Hindlimb muscle (tissue), 1 donor: ENCODE measurements at regions not wholly inside any gene's neighbourhood (a gene's known extent, or its start where the extent isn't known, plus 50 kb on each side); places are given as distances from the start of the nearest gene placed in this dataset.
"Not testable (repeated sequence)": the region's sequence is repeated elsewhere in the genome, so short reads cannot be mapped to it uniquely, and the experiment has no call there.

Source experiments
- DNase-seq: peaks from one replicate; pipeline ENCODE4 v3.0.0-alpha.2; 2013

DNA sequence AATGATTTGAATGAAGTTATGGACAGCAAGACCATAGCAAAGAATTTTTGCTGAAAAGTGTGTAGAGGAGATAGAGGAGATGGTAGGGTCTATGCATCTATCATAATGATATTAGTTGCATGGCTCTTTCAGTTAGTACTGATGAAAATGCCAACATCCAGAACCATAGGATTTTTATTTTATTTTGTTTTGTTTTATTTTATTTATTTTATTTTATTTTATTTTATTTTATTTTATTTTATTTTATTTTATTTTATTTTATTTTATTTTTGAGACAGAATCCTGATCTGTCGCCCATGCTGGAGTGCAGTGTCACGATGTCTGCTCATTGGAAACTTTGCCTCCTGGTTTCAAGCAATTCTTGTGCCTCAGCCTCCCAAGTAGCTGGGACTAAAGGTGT is 1021.1 kb upstream of the ZEB2 start:
- no peak for DNase-seq

DNA sequence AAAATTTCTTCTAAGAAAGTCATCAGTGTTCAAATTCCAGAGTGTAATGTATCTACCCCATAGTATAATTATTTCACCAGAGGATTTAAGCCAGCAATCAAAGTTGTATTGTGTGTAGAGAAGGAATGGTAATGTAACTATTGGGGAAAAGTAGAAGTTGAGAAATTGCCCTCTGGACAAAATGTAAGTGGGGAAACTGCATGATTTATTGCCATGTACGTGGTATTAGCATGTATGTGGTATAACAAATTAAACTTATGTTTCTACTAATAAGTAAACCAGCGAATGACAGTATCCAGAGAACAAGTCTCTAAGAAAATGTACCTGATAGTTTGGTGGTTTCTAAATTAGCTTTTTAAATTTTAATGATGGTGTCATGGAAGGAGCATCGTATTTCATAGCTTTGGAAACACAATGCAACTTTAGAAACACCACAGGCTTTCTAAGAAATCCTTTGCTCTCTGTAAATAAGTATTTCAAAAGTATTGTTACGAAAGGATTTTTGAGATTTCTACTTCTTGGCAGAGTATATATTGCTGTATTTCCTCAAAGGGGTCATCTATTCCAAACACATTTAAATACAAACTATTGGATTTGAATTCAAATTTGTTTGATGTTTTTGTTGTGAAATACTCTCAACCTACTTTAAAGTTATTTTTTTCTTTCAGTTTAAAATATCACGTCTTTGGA is 1018.9 kb upstream of the ZEB2 start:
- peak; percentile 12 for DNase-seq

GRCh38 chr2:145530653-145531052 is 1010.7 kb upstream of the ZEB2 start:
- no peak for DNase-seq

- DNase-seq: no peak
These were observed 1004.9 kb upstream of the ZEB2 start for GRCh38 chr2:145524836-145525235.

DNA sequence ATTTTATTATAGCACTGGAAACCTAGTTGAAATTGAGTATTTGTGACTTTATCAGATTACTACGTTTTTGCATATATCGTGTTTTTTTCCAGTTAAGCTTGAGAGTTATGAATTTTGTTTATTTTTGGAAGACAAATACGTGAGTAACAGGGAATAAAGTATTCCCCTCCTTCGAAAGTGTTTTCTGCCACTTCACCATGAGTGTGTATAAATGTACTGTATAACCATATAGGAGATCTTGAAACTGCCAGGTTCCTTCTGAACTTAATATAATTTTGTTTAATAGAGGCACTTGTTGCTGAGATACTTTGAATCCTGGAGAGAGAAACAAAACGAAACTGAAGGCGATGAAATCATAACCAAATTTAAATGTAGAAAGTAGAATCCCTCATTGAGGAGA is 1004.4 kb upstream of the ZEB2 start:
- no peak for DNase-seq

GRCh38 chr2:145519254-145519653 is 999.3 kb upstream of the ZEB2 start:
- DNase-seq: not testable (repeated sequence)

GRCh38 chr2:145511946-145512345 is 992.0 kb upstream of the ZEB2 start:
- DNase-seq: no peak

DNA sequence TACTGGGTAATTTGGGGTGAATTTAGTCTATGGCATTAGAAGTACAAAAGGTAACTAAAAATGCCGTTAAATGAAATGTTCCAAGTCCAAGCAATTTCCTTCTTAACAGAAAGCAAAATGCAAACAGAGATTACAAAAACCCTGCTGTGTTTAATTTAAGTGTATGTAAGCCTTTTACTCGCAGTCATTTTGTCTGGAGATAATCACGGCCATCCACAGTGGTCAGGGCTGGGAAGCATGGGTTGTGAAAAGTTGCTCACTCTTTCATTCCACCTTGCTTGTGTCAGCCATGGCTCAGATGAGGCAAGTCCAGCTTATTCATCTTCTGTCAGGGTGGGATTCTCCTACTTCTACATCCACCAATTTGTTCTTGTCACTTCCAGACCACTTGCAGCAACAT is 983.6 kb upstream of the ZEB2 start:
- no peak for DNase-seq

DNA sequence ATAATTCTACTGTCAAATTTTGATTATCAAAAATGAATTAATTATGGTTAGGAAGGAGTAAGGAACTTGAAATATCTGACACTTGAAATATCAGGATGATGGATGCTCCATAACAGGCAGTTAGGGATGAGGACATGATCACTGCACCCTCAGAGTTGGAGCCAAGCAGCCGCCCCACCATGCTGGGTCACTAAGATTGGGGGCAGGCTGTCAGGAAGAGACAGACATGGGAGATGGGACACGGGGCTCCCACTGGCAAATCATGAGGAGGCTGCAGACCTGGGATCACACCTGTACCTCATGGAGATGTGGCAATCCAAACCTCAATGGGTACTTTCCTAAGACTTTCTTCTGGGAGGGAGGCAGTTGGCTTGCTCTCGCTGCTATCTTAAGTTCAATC is 982.0 kb upstream of the ZEB2 start:
- no peak for DNase-seq

GRCh38 chr2:145495590-145495989 is 975.7 kb upstream of the ZEB2 start:
- DNase-seq: no peak

DNA sequence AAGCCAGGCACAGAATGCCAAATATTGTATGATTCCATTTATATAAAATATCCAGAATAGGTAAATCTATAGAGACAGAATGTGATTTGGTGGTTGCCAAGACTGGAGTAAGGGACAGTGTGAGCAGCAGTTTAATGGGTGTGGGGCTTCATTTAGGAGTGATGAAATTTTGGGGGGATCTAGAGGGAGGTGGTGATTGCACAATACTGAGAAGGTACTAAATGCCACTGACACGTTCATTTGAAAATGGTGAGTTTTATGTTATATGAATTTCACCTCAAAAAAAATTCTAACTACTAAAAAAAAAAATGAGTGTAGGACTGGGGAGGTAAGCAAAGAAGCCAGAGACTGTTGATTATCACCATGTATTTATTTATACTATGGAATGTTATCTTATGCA is 974.5 kb upstream of the ZEB2 start:
- no peak for DNase-seq

DNA sequence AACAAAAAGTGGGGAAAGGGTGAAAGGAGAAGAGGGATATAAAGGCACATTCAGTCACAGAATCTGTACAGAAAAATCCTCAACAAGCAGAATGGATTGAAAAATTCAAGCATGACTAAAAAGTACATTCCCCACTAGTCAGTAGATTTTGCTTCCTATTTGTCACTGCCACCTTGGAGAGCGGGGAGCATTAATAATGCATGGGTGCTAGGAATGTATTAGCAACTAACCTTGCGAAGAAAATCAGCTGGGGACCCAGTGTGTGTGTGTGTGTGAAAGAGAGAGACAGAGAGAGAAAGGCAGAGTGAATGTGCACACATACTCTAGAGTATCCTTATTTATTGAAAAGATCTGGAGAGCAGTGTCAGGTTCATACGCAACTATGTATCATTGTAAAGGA is 968.7 kb upstream of the ZEB2 start:
- DNase-seq: no peak

DNA sequence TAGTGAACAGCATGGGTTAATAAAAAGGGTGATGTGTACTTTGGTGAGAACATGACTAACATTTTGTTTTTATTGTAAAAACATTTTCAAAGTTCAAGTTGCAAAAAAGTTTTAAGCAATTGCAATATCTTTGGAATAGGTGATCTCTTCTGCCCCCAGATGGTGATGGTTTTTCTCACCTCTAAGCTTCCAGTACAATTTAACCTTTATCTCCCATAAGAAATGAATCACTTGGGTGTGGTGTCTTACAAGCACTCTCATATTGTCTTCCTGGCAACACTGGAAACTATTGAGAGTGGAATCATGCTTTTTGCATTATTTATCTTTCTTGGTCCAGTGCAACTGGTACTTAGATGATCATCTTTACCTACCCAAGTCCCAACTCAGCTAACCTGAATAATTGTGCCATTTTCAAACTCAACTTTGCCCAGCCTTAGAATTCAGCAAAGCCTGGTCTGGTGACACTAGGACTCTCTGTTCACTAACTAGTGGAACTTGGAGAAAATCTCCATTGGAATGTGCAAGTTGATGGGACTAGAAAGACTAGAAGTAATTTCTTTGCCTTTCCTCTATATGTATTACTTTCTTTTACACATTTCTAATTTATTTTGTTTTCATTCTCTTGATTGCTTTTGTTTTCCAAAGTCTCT is 964.7 kb upstream of the ZEB2 start:
- peak; percentile 1 for DNase-seq

DNA sequence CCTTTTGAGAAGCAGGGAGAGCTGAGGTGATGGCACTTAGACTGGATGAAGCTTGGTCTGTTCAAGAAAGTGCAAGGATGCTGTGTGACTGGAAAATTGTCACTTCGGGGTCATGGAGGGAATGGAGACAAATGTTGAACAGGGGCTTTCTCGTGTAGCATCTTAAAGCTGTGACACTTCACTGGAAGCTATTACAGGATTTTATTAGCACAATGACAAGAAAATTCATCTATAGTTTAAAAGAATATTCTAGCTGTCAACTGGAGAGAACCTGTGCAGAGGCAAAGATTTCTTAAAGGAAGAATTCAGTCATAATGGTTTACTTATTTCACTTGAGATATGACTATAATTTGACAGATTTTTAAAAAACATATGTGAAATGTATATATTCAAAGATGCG is 963.9 kb upstream of the ZEB2 start:
- no peak for DNase-seq

GRCh38 chr2:145481334-145481922 is 961.5 kb upstream of the ZEB2 start:
- no peak for DNase-seq

GRCh38 chr2:145464866-145465265 is 944.9 kb upstream of the ZEB2 start:
- DNase-seq: no peak

- DNase-seq: no peak
These were observed 940.2 kb upstream of the ZEB2 start for GRCh38 chr2:145460112-145460511.

GRCh38 chr2:145431181-145431951 is 911.4 kb upstream of the ZEB2 start:
- DNase-seq: no peak

- DNase-seq: no peak
These were observed 903.9 kb upstream of the ZEB2 start for GRCh38 chr2:145423809-145424208.

- DNase-seq: no peak
These were observed 902.7 kb upstream of the ZEB2 start for GRCh38 chr2:145422576-145422975.

- DNase-seq: no peak
These were observed 901.9 kb upstream of the ZEB2 start for GRCh38 chr2:145421841-145422240.

GRCh38 chr2:145416640-145417039 is 896.7 kb upstream of the ZEB2 start:
- no peak for DNase-seq

- no peak for DNase-seq
These were observed 895.2 kb upstream of the ZEB2 start for GRCh38 chr2:145415151-145415550.
